HG02973 (cell line): ENCODE measurements at regions not wholly inside any gene's neighbourhood (a gene's known extent, or its start where the extent isn't known, plus 50 kb on each side); places are given as distances from the start of the nearest gene placed in this dataset.
"Not testable (repeated sequence)": the region's sequence is repeated elsewhere in the genome, so short reads cannot be mapped to it uniquely, and the experiment has no call there.

Experiments
- ATAC-seq: cut with Tn5 transposase; IDR thresholded peaks from one replicate; pipeline ENCODE4 v1.9.1; 2021; ENCODE audit warnings: moderate library complexity; ENCODE audit not compliant: unreplicated experiment

- no peak for ATAC-seq
Measured at GRCh38 chr4:148883891-148884290, 441.7 kb upstream of the NR3C2 start.

GRCh38 chr4:148883435-148883834 is 441.2 kb upstream of the NR3C2 start:
- no peak for ATAC-seq

GRCh38 chr4:148881860-148882643 is 439.8 kb upstream of the NR3C2 start:
- no peak for ATAC-seq

GRCh38 chr4:148874331-148874730 is 432.1 kb upstream of the NR3C2 start:
- ATAC-seq, result no peak

- no peak for ATAC-seq
Measured at GRCh38 chr4:148868191-148868590, 426.0 kb upstream of the NR3C2 start.

- no peak for ATAC-seq
Measured at GRCh38 chr4:148866666-148867065, 424.5 kb upstream of the NR3C2 start.

GRCh38 chr4:148857973-148858534 is 415.8 kb upstream of the NR3C2 start:
- no peak for ATAC-seq

GRCh38 chr4:148857239-148857972 is 415.2 kb upstream of the NR3C2 start:
- no peak for ATAC-seq

- ATAC-seq, result no peak
Measured at GRCh38 chr4:148854203-148854602, 412.0 kb upstream of the NR3C2 start.

GRCh38 chr4:148852092-148852699 is 410.0 kb upstream of the NR3C2 start:
- no peak for ATAC-seq

GRCh38 chr4:148850257-148850995 is 408.2 kb upstream of the NR3C2 start:
- ATAC-seq, result no peak

GRCh38 chr4:148849581-148849980 is 407.4 kb upstream of the NR3C2 start:
- no peak for ATAC-seq

- no peak for ATAC-seq
Measured at GRCh38 chr4:148847544-148848255, 405.5 kb upstream of the NR3C2 start.

- ATAC-seq, result no peak
Measured at GRCh38 chr4:148845609-148846008, 403.4 kb upstream of the NR3C2 start.

GRCh38 chr4:148843625-148844024 is 401.4 kb upstream of the NR3C2 start:
- no peak for ATAC-seq

- no peak for ATAC-seq
Measured at GRCh38 chr4:148842843-148843242, 400.6 kb upstream of the NR3C2 start.

GRCh38 chr4:148837571-148837970 is 395.4 kb upstream of the NR3C2 start:
- not testable (repeated sequence) for ATAC-seq

- no peak for ATAC-seq
Measured at GRCh38 chr4:148834804-148835631, 392.8 kb upstream of the NR3C2 start.

- no peak for ATAC-seq
Measured at GRCh38 chr4:148831945-148832344, 389.7 kb upstream of the NR3C2 start.
